Neural cell (in vitro differentiated cells): ENCODE measurements at regions not wholly inside any gene's neighbourhood (a gene's known extent, or its start where the extent isn't known, plus 50 kb on each side); places are given as distances from the start of the nearest gene placed in this dataset.

ENCODE experiments used
- H2AFZ ChIP-seq: fragments of 200-600, 300-800 bp; sonication (generic), shearing (Covaris generic); 2 replicates; pipeline ENCODE4 v1.6.0; 2014; ENCODE audit warnings: low read depth, mild to moderate bottlenecking, antibody characterized with exemption, low read length, moderate library complexity
- H3F3A ChIP-seq: fragments of 200-600 bp; shearing (Covaris generic); 2 replicates; pipeline ENCODE4 v1.6.1; 2016; ENCODE audit warnings: mild to moderate bottlenecking, moderate library complexity, mixed read lengths, antibody characterized with exemption, low read length; ENCODE audit not compliant: insufficient read depth, poor library complexity, severe bottlenecking
- H3K27ac ChIP-seq: fragments of 200-600, 300-800 bp; sonication (generic), shearing (Covaris generic); 2 replicates; pipeline ENCODE4 v1.5.1; 2014; ENCODE audit warnings: mild to moderate bottlenecking, low read length, moderate library complexity
- H3K27me3 ChIP-seq: fragments of 300-800, 200-600 bp; sonication (generic), shearing (Covaris generic); 2 replicates; pipeline ENCODE4 v1.6.0; 2014; ENCODE audit warnings: mild to moderate bottlenecking, low read depth, low read length, moderate library complexity; ENCODE audit not compliant: insufficient read depth
- H3K36me3 ChIP-seq: fragments of 300-800, 200-600 bp; sonication (generic), shearing (Covaris generic); 2 replicates; pipeline ENCODE4 v1.5.1; 2014; ENCODE audit warnings: mild to moderate bottlenecking, antibody characterized with exemption, low read length, moderate library complexity; ENCODE audit not compliant: insufficient read depth
- H3K4me2 ChIP-seq: fragments of 300-800, 200-600 bp; sonication (generic), shearing (Covaris generic); 2 replicates; pipeline ENCODE4 v1.6.0; 2014; ENCODE audit warnings: mild to moderate bottlenecking, low read length
- H3K4me3 ChIP-seq: fragments of 300-800, 200-600 bp; sonication (generic), shearing (Covaris generic); 2 replicates; pipeline ENCODE4 v1.5.1; 2014; ENCODE audit warnings: mild to moderate bottlenecking, low read length, moderate library complexity
- H3K79me2 ChIP-seq: fragments of 200-600 bp; shearing (Covaris generic); replicated peaks from 2 replicates; pipeline ENCODE4 v1.6.0; 2014; ENCODE audit warnings: mild to moderate bottlenecking, low read length, moderate library complexity; ENCODE audit not compliant: insufficient read depth
- H3K9ac ChIP-seq: fragments of 300-800, 200-600 bp; sonication (generic), shearing (Covaris generic); 2 replicates; pipeline ENCODE4 v1.6.1; 2016; ENCODE audit warnings: mild to moderate bottlenecking, low read length, mixed read lengths
- H3K9me2 ChIP-seq: fragments of 200-600 bp; shearing (Covaris generic); 2 replicates; pipeline ENCODE4 v1.6.1; 2016; ENCODE audit warnings: mild to moderate bottlenecking, low read length, mixed read lengths; ENCODE audit not compliant: insufficient read depth
- H3K9me3 ChIP-seq: fragments of 200-600, 300-800 bp; sonication (generic), shearing (Covaris generic); 2 replicates; pipeline ENCODE4 v1.6.1; 2016; ENCODE audit warnings: mild to moderate bottlenecking, mixed run types, low read length, moderate library complexity, mixed read lengths
- H4K20me1 ChIP-seq: fragments of 200-600 bp; shearing (Covaris generic); 2 replicates; pipeline ENCODE4 v1.6.1; 2016; ENCODE audit warnings: mild to moderate bottlenecking, mixed run types; ENCODE audit not compliant: insufficient read depth
- CTCF ChIP-seq: fragments of 450-650 bp; IDR thresholded peaks from 2 replicates; pipeline ENCODE4 v1.5.1; 2014; ENCODE audit warnings: antibody characterized with exemption, mild to moderate bottlenecking, moderate library complexity; ENCODE audit not compliant: poor library complexity, severe bottlenecking
- EP300 ChIP-seq: fragments of 450-650 bp; conservative IDR thresholded peaks from 2 replicates; pipeline ENCODE4 v1.6.1; 2014; ENCODE audit warnings: antibody characterized with exemption, mild to moderate bottlenecking, moderate library complexity; ENCODE audit not compliant: poor library complexity, severe bottlenecking
- EZH2 ChIP-seq: fragments of 200-600, 300-800 bp; shearing (Covaris generic), sonication (generic); IDR thresholded peaks from 2 replicates; pipeline ENCODE4 v1.6.1; 2014; ENCODE audit warnings: antibody characterized with exemption, low read length, borderline replicate concordance, mild to moderate bottlenecking; ENCODE audit not compliant: insufficient read depth, poor library complexity, severe bottlenecking
- MXI1 ChIP-seq: fragments of 450-650 bp; conservative IDR thresholded peaks from 2 replicates; pipeline ENCODE4 v1.6.1; 2014; ENCODE audit warnings: antibody characterized with exemption, mild to moderate bottlenecking; ENCODE audit not compliant: poor library complexity, severe bottlenecking
- POLR2AphosphoS5 ChIP-seq: IDR thresholded peaks from 2 replicates; pipeline ENCODE4 v1.6.1; 2012
- RAD21 ChIP-seq: fragments of 450-650 bp; conservative IDR thresholded peaks from 2 replicates; pipeline ENCODE4 v1.6.1; 2014; ENCODE audit warnings: antibody characterized with exemption, mild to moderate bottlenecking, moderate library complexity
- REST ChIP-seq: IDR thresholded peaks from 2 replicates; pipeline ENCODE4 v1.6.1; 2012; ENCODE audit warnings: borderline replicate concordance
- SMC3 ChIP-seq: fragments of 450-650 bp; conservative IDR thresholded peaks from 2 replicates; pipeline ENCODE4 v1.6.1; 2014; ENCODE audit warnings: antibody characterized with exemption, mild to moderate bottlenecking, moderate library complexity; ENCODE audit not compliant: poor library complexity
- TAF1 ChIP-seq: IDR thresholded peaks from 2 replicates; pipeline ENCODE4 v1.6.1; 2012; ENCODE audit warnings: low read depth

- H3K27ac ChIP-seq, result no peak overlapping the region
- no peaks in the 10 kb centered on the region for H3K79me2 ChIP-seq
- no peaks in the 10 kb centered on the region for H3K9me2 ChIP-seq
- H3K9me3 ChIP-seq, result no peaks in the 10 kb centered on the region
- no peaks in the 10 kb centered on the region for H3K36me3 ChIP-seq
- no peak overlapping the region for H3K4me2 ChIP-seq
- no peaks in the 10 kb centered on the region for H4K20me1 ChIP-seq
- no peaks in the 10 kb centered on the region for H3F3A ChIP-seq
- no peak overlapping the region for H2AFZ ChIP-seq
- no peak overlapping the region for H3K4me3 ChIP-seq
- TF ChIP-seq REST, result no peak
- no peak for TF ChIP-seq SMC3
- no peak for TF ChIP-seq CTCF
- TF ChIP-seq TAF1, result no peak
- TF ChIP-seq POLR2AphosphoS5, result no peak
- no peak for TF ChIP-seq EZH2
- no peak overlapping the region for H3K9ac ChIP-seq
- no peaks in the 10 kb centered on the region for H3K27me3 ChIP-seq
Observed at GRCh38 chr18:62454527-62454926, 68.3 kb upstream of the ZCCHC2 start.

- no peak for TF ChIP-seq REST
- TF ChIP-seq MXI1, result no peak
- no peak for TF ChIP-seq POLR2AphosphoS5
- TF ChIP-seq EP300, result no peak
- no peak for TF ChIP-seq RAD21
- TF ChIP-seq EZH2, result no peak
- TF ChIP-seq CTCF, result no peak
- TF ChIP-seq SMC3, result no peak
- TF ChIP-seq TAF1, result no peak
- no peaks in the 10 kb centered on the region for H3K9me3 ChIP-seq
- no peak overlapping the region for H3K4me3 ChIP-seq
- no peaks in the 10 kb centered on the region for H4K20me1 ChIP-seq
- no peak overlapping the region for H3K9ac ChIP-seq
- H3K36me3 ChIP-seq, result no peaks in the 10 kb centered on the region
- no peak overlapping the region for H3K27ac ChIP-seq
- no peaks in the 10 kb centered on the region for H3F3A ChIP-seq
- H3K9me2 ChIP-seq, result no peaks in the 10 kb centered on the region
- H3K79me2 ChIP-seq, result no peaks in the 10 kb centered on the region
- no peak overlapping the region for H3K4me2 ChIP-seq
- H2AFZ ChIP-seq, result no peak overlapping the region
- H3K27me3 ChIP-seq, result no peaks in the 10 kb centered on the region
Observed at GRCh38 chr18:62455222-62455621, 67.6 kb upstream of the ZCCHC2 start.
